GM18499 (cell line): ENCODE measurements at regions not wholly inside any gene's neighbourhood (a gene's known extent, or its start where the extent isn't known, plus 50 kb on each side); places are given as distances from the start of the nearest gene placed in this dataset.

Experiments used
- ATAC-seq: cut with Tn5 transposase; IDR thresholded peaks from one replicate; pipeline ENCODE4 v1.9.1; 2021; ENCODE audit warnings: moderate number of reproducible peaks; ENCODE audit not compliant: insufficient read depth, unreplicated experiment

DNA sequence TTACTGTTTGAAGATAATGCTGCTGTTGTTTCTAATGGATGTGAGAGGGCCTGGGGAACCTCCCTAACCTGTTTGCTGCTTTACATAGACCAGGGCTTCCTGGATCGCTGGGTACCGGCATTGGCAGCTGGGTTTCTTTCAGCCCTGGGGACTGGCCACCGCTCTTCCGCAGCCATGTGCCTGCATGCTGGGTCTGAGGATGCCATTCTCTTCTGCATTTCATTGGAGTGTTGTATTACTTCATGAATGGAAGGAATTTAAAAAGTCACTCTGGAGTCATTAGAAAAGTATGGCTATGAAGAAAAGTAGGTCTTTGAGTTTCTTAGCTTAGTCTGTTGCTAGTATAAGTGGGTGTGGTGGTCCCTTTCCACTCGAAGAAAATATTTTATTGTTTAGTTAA is 107.3 kb upstream of the MGAT5 start:
- no peak for ATAC-seq

DNA sequence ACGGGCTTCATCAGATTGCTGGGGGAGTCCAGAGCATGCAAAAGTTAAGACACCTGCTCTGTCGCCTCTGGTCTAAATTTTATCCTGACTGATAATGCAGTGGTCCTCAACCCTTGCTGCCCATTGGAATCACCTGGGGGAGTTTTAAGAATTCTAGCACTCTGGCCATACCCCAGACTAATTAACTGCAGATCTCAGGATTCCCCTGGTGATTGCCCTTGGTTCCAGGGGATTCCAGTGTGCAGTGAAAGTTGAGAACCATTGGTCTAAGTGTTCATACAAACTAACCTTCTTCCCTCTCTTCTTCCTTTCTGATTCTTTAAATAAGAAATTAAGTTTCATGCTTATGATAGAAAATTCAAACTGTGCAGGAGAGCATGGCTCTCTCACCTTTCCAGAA is 105.7 kb upstream of the MGAT5 start:
- no peak for ATAC-seq

DNA sequence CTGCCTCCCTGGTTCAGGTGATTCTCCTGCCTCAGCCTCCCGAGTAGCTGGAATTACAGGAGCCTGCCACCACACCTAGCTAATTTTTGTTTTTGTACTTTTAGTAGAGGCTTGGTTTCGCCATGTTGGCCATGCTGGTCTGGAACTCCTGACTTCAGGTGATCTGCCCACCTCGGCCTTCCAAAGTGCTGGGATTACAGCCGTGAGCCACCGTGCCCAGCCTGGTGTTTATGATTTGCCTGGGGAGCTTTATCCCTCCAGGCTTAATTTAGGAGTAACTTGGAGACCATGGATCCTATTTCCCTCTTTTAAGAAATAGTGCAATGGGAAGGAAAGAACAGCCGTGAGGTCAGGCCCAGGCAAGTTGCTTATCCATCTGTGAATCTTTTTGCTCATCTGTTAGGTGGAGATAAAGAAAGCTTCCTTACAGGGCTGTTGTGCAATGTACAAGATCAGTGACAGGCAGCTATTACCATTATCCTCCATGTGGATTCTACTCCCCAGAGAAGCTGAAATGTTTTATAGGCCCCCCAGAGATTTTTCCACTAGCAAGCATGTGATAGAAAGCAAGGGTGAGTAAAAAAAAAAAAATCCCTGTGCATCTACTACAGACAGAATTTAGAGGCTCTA is 104.9 kb upstream of the MGAT5 start:
- ATAC-seq, result no peak

DNA sequence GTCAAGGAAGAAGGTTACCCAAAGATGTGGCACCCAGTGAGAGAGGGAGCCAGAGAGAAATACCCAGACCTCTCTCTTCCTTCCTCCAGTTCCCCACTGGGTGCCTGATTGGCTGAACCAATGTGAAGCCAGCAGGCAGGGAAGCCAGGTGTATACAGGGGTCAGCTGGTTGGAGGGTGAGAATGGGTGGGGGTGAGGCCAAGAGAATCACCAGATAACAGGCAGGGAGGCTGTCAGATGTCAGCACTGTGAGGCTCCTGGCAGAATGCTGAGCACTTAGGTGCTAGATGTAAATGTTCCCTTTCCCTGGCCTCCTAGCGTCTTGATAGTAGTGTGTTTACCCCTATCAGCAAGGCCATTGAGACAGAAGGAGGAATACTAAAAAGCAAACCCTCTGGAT is 104.0 kb upstream of the MGAT5 start:
- ATAC-seq, result no peak

DNA sequence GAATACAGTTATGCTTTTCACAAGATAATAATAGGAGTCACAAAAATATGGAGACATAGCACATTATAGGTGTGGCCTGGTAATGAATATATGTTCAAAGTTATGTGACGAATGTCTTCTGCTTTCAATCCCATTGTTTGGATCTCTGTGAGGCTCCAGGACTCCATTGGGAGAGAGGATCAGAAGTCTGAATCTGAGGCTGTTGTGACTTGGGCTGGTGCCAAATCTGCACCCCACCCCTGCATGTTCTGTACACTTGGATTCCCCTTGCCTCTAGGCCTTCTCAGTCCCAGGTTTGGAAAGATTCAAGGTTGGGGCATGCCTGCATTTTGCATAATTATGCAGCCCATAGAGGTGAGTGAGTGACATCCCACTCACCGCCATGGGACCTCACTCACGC is 103.1 kb upstream of the MGAT5 start:
- ATAC-seq, result no peak

DNA sequence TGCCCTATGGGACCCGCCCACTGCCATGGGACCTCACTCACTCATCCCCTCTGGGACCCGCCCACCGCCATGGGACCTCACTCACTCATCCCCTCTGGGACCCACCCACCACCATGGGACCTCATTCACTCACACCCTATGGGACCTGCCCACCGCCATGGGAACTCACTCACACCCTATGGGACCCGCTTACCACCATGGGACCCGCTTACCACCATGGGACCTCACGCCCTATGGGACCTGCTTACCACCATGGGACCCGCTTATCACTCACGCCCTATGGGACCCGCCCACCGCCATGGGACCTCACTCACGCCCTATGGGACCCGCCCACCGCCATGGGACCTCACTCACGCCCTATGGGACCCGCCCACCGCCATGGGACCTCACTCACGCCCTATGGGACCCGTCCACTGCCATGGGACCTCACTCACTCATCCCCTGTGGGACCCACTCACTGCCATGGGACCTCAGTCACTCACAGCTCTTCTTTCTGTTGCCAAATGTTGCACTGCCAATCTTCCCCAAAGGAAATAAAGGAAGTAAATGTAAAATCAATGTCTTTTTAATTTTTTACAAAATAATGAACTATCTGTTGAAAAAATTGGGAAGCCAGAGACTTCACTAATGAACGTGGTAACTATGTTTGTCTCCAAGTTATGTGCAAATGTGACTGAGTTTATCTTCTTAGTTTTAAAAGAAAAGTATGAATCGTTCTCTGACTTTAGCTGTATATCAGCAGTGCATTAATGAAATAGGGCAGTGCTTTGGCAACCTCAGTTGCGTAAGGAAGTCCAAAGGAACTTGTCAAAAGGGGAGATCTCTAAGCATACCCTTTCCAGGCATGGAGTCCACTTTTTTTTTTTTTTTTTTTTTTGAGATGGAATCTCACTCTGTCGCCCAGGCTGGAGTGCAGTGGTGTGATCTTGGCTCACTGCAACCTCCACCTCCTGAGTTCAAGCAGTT is 101.5 kb upstream of the MGAT5 start:
- no peak for ATAC-seq

DNA sequence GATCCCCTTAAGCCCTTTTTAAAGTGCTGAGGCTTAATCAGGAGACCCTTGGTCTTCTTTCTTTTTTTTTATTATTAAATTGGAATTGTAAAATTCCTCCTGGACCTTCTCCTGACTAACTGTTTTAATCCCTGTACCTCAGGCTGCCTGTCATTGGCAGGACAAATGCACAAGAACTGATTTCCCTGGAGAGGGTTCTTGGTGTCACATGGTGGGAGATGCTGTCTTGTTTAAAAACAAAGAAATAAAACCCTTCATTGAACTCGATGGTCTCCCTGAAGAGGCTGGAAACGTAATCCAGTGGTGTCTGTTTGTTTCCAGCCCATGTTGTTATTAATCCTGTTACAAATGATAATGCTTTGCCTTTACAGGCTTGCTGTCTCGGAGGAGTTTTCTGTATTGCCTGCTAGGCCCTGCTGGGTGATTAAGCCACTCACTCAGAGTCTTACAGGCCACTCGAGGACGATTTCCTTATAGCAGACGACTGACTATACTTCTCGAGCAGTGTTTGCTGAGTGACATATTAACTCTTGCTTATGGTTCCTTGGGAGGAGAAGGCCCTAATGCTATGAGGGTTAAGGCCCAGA is 100.5 kb upstream of the MGAT5 start:
- ATAC-seq, result no peak

DNA sequence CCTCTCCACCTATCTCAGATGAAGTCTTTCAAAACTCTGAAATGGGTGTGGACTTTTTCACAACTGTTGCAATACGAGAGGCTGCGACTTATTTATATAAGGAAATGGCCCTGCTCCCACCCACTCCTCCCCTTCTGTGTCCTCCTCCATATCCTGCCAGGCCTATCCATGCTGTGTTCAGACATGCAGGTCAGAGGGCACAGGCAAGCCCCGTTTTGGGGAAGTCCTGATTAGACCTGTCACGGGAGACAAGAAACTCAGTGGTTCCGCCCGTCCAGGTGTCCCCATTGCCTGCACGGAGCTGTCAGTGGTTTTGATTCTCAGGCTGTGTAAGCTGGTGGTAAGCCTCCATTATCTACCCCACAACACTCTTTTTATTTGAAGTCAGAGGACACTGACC is 99.6 kb upstream of the MGAT5 start:
- peak; percentile 33 for ATAC-seq

DNA sequence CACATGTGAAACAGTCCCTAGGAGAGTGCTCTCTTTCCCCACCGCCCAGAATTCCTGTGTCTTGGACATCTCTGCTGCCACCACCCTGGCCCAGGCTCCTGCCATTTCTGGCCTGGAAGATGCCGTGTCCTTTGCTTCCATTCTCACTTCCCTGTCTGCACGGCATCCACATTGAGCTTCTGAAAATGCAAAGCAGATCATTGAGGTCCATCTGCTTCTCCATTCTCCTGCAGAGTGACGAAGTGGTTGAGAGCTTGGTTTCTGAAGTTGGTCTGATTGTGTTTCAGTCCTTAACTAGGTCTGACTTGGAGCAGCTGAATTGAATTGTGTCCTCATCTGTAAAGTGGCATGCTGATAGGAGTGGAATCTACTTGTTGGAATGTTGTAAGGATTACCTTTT is 98.7 kb upstream of the MGAT5 start:
- ATAC-seq, result peak; percentile 71

DNA sequence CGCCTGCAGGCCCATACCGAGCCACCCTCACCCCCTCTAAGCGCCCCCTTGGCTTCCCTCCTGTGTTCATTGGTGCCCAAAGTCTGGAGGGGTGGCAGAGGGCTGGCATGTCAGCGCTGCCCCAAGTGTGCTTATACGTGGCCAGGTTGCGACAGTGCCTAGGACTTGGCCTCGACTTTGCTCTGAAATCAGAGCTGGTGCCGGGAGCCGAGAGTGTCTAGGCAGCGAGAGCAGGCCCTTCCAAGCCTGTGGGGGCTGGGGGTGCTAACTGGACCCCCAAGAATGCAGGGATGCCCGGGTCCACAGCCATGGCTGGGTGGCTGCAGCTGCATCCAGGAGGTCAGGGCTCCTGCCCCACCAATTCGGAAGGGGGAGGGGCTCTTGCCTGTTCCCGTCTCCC is 95.6 kb upstream of the MGAT5 start:
- no peak for ATAC-seq

DNA sequence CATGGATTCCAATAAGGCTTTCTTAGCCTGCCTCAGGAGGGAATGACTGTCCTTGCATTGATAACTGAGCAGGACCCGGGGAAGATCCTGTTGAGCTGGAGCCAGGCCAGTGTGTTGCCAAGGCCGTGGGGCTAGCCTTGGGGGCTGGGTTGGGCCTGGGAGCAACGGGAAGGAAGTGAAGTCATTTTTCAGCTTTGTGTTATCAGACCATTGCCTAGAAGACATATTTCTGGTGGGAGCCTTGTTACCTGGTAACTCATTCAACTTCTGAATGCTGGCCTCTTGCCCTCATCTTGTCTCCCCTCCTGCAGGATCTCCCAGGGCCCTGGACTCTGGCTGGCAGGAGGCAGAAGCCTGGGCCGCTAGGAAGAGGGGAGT is 92.7 kb upstream of the MGAT5 start:
- no peak for ATAC-seq

DNA sequence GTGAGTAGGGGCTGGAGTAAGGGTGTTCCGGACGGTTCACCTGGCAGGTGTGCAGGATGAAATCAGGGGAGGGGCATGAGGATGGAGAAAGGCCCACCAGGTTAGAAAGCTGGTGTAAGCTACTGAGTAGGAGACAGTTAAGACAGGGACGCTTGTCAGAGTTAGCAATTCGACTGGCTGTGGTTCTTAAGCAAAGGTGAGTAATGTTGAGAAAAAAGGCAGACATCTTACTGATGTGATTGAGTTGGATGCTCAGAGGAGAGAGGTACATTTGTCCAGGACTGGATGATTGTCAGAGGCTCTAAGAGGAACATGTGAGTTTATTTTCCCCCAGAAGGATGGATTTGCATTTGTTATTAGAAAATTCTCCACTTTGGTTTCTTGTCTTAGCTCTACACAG is 90.5 kb upstream of the MGAT5 start:
- ATAC-seq, result no peak

DNA sequence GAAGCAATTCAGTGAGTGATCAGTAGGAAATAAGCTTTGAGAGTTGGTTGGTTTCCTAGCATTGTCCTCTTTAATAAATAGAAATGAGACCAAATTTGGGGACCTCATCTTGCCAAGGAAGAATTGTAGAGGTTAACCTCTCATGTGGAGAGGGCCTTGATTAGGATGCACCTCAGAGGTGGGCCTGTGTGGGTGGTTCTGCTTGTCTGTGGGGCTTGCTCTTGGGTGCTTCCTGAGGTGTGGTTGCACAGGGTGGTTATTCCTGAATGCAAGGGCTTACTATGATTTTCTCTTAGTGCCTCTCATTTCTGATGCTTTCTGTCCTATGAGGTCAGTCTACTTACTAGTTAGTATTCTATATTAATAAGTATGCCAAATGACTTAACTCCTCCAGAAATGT is 89.6 kb upstream of the MGAT5 start:
- ATAC-seq, result no peak

DNA sequence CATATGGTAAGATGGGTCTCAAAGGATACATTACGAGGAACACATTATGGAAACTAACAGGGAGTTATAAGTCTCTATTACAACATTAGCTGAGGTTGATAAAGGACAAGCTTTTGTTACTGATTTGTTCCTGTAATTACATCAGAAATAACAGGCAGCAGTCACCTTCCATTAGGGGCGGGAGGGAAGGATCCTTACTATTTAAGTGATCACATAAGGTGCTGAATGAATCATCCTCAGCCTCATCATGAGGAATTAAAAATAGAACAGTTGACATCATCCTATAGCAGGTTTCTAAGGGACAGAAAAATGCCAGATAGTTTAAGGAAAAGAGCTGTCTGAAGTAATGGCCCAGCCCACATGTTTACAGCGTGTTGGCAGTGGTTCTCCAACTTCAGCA is 86.9 kb upstream of the MGAT5 start:
- ATAC-seq, result no peak

DNA sequence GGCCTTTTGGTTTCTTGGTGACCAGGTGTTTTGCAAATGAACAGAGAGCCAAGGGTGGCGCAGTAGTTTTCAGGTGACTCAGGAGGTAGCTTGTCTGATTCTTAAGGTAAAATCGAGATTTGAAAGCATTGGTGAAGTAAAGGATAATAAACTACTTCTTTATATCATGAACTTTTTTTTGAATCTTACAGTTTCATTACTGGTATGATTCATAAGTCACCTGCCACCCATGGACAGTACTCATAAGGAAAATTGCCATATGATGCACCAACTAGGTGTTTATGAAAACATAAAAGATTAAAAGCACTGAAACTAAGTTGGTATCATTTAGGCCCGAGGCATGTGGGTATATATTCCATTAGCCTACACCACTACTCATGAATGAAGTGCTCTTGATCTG is 84.1 kb upstream of the MGAT5 start:
- no peak for ATAC-seq

DNA sequence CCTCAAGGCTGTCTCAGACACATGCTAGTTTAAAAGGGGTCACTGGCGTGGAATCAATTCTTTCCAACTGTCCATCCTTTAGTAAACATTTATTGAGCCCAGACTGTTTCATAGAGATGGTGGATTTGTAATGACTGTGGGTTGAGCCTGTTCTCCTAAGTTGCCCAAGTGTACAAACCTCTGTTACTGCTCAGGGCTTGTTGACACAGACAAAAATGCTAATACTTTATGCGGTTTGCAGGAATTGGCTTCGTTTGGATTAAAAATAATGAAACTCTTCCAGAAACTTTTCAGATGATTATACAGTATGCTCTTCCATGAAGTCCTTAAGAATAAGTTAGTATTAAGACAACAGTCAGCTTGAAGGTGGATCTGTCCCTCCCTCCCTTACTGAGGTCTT is 83.6 kb upstream of the MGAT5 start:
- ATAC-seq, result no peak

DNA sequence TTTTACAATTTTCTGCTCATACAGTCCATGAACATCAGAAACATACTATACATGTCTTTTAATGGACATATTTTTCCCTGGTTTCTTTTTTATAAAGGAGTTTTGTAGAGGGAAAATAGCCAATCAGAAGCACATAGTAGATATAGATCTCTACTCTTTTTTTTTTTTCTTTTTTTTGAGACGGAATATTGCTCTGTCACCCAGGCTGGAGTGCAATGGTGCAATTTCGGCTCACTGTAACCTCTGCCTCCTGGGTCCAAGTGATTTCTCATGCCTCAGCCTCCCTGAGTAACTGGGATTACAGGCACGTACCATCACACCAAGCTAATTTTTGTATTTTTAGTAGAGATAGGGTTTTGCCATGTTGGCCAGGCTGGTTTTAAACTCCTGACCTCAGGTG is 83.2 kb upstream of the MGAT5 start:
- no peak for ATAC-seq

DNA sequence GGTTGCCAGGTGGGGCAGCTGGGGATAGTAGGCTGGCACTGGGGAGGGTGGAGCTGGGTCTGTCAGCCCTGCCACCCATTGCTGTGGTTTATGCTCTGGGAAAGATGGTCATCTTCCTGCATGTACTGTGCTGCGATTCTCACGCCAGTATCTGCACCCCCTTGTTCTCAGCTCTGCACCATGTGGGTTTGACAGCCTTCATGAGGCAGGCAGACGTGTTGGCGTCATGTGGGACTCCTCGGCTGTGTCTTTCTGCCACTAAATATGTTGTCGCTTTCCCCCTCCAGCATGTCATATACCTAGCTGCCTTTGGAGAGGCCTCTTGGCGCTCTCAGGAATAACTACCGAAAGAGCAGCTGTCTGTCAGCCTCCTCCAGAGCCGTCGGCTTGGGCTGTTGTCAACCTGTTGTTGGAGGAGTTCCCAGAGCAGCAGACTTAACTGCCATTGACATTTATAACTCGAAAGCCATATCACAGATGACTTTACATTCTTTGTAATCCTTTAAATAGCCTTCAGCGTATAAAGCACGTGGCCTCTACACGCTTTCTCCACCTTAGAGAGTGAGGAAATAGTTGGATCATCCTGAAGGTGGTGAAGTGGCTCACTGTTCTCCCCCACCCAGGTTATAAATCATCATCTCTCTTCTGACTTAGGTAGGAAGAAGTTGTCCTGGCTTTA is 80.4 kb upstream of the MGAT5 start:
- ATAC-seq, result no peak

DNA sequence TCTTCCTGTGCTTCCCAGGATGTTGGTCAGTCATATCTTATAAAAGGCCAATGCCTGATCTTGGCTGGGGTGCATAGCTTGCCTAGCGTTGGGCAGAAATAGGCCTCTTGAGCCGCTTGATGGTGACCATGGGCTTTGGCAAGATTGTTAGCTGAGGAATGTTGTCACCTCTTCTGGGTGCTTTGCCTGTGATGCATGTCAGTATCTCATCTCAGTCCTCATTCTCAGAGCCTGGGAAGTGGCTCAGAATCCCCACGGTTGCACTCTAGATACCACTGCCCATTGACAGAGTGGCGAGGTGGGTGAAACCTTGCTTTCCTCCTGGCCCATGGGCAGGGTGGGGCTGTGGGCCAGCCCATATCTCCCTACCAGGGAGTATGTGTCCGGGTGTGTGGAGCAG is 79.2 kb upstream of the MGAT5 start:
- no peak for ATAC-seq

DNA sequence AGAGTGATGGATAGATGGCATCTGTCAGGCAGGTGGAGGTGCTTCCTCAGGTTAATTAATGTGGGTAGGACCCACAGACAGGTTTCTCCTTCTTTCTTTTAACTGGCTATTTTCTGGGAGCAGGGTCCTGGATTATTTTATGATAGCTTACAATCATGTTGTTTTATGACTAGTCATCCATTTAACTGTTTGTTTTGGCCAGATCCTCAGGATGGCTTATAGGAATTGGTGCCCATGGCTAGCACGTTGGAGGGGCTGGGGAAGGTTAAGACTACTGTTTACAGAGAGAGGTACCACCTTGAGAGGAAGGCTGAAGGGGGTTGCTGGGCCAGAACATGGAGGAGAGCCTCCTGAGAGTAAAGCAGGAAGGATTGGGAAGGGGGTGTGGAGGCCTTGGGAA is 78.0 kb upstream of the MGAT5 start:
- ATAC-seq, result no peak

DNA sequence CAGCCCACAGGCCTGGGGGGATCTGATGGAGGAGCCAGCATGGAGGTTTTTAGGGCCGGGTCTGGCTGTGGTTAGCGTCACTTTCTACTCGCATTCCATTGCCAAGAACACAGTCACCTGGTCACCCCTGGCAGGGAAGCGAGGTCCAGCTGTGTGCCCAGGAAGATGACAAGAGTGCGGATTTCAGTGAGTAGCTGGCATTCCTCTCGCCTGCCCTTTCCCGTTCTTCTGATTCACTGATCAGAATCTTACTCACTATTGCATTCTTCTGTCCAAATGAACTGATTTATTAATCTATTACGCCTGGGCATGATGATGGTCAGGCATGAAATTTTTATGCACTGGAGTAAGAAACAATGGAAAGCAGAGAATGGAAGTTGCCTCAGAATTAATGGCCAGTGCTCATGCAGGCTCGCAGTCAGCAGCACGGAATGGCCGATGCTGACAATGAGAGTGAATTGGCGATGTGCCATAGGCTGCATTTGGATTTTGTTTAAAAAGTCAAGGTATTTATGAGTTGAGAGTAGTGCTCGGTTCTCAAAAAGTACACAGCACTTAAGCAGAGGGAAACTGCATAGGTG is 76.4 kb upstream of the MGAT5 start:
- no peak for ATAC-seq
